ENCODE measurements at regions not wholly inside any gene's neighbourhood (a gene's known extent, or its start where the extent isn't known, plus 50 kb on each side); places are given as distances from the start of the nearest gene placed in this dataset.

DNA sequence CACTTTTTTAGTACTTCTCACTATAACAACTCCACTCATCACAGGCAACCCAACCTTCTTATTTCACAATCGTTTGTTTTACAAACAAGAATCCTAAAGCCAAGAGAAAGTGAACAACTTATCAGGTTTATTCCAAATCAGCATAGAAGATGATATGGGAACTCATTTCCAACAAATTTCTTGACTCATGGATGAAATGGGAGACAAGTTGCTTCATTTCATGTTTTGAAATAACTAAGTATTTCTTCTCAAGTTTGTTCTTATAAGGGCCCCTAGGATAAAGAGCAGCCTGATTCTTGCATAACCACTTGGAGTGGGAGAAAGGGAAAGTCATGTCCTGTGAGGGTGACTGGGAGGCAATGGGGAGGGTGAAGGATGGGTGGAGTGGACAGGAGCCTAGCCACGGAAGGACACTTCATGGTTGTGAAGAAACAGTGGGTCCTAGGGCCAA is 168.3 kb downstream of the DUSP6 start:
- intact Hi-C loops (cut with DNase I; ENCODE audit: low total_unique reads), result no loop called here
- Histone ChIP-seq H3K27ac (no peak overlapping the region), H3K9me3 (no peaks in the 10 kb centered on the region), H3K4me3 (no peak overlapping the region), H3K36me3 (no peaks in the 10 kb centered on the region), H3K27me3 (no peaks in the 10 kb centered on the region), H3K4me1 (no peaks in the 10 kb centered on the region)
- no peak for TF ChIP-seq POLR2A (IDR thresholded peaks at IDR 0.05)
- TF ChIP-seq, protein P1, sequence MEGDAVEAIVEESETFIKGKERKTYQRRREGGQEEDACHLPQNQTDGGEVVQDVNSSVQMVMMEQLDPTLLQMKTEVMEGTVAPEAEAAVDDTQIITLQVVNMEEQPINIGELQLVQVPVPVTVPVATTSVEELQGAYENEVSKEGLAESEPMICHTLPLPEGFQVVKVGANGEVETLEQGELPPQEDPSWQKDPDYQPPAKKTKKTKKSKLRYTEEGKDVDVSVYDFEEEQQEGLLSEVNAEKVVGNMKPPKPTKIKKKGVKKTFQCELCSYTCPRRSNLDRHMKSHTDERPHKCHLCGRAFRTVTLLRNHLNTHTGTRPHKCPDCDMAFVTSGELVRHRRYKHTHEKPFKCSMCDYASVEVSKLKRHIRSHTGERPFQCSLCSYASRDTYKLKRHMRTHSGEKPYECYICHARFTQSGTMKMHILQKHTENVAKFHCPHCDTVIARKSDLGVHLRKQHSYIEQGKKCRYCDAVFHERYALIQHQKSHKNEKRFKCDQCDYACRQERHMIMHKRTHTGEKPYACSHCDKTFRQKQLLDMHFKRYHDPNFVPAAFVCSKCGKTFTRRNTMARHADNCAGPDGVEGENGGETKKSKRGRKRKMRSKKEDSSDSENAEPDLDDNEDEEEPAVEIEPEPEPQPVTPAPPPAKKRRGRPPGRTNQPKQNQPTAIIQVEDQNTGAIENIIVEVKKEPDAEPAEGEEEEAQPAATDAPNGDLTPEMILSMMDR (IDR thresholded peaks at IDR 0.05), result no peak
- DNase-seq, result peak; percentile 20 to 31

DNA sequence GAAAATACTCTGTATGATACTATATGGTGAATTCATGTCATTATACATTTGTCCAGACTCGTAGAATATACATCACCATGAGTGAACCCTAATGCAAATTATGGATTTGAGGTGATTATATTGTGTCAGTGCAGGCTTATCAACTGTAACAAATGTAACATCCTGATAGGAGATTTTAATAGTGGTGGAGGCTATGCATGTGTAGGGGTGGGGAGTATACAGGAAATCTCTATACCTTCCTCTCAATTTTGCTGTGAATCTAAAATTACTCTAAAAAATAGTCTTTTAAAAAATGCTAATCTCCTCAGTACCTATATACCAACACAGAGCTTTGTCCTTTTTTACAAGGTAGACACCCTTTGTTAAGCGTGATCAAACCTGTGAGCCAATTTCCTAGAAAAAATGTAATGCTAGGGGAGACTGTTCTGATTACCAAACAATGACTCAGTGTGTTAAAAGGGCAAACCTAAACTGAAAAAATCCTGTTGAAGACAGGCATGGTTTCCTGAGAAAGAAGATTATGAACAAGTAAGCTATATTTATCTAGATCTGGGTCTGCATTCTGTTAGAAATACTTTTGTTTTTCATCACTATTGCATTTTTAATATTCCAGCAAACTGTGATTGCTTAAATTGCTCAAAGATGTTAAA is 170.9 kb downstream of the DUSP6 start:
- Histone ChIP-seq H3K27ac (no peak overlapping the region), H3K9me3 (no peaks in the 10 kb centered on the region), H3K4me3 (no peak overlapping the region), H3K36me3 (no peaks in the 10 kb centered on the region), H3K4me1 (no peaks in the 10 kb centered on the region), H3K27me3 (no peaks in the 10 kb centered on the region)
- intact Hi-C loops (cut with DNase I; ENCODE audit: low total_unique reads), result no loop called here
- TF ChIP-seq, protein P1 (IDR thresholded peaks at IDR 0.05), result no peak
- TF ChIP-seq POLR2A (IDR thresholded peaks at IDR 0.05), result no peak
- no peak for DNase-seq

DNA sequence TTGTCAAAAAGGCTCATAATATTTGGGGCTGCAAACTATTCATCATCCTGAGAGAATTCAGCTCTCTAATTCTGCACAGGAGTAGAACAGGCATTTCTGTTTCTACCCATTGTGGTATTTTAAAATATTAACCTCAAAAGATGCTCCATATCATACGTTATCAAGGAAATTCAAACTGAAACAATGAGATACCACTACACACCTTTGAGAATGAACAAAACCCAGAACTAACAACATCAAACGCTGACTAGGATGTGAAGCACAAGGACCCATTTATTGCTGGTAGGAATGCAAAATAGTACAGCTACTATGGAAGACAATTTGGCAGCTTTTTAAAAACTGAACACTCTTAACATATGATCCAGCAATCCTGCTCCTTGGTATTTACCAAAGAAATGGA is 171.8 kb downstream of the DUSP6 start:
- intact Hi-C loops (cut with DNase I; ENCODE audit: low total_unique reads), result no loop called here
- TF ChIP-seq, protein P1 (IDR thresholded peaks at IDR 0.05), result no peak
- TF ChIP-seq POLR2A (IDR thresholded peaks at IDR 0.05), result no peak
- Histone ChIP-seq H3K4me1 (no peaks in the 10 kb centered on the region), H3K9me3 (no peaks in the 10 kb centered on the region), H3K27me3 (no peaks in the 10 kb centered on the region), H3K36me3 (no peaks in the 10 kb centered on the region), H3K4me3 (no peak overlapping the region), H3K27ac (no peak overlapping the region)
- no peak for DNase-seq

DNA sequence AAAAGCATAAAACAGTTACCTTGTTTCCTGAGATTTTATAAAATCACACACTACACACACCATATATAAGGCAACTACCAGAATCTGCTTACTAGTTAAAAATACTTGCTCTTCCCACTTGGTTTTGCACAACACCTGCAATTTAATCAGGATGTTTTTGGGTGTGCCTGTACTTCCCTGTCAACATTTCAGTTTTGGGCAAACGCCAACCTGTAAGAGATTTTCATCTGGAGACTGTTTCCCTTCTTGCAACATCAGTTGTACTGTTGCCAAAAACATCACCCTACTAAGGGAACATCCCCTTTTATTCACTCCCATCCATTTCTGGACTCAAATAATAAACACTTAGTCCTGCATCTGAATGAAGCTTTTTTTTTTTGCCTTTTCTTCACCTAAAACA is 172.3 kb downstream of the DUSP6 start:
- DNase-seq, result peak in 1 of 2 donors; percentile 71
- intact Hi-C loops (cut with DNase I; ENCODE audit: low total_unique reads), result no loop called here
- no peaks in the 10 kb centered on the region for H3K27me3 ChIP-seq
- H3K4me3 ChIP-seq, result no peak overlapping the region
- H3K9me3 ChIP-seq, result no peaks in the 10 kb centered on the region
- no peak overlapping the region for H3K27ac ChIP-seq
- TF ChIP-seq, protein P1 (IDR thresholded peaks at IDR 0.05), result no peak
- no peaks in the 10 kb centered on the region for H3K36me3 ChIP-seq
- no peaks in the 10 kb centered on the region for H3K4me1 ChIP-seq

DNA sequence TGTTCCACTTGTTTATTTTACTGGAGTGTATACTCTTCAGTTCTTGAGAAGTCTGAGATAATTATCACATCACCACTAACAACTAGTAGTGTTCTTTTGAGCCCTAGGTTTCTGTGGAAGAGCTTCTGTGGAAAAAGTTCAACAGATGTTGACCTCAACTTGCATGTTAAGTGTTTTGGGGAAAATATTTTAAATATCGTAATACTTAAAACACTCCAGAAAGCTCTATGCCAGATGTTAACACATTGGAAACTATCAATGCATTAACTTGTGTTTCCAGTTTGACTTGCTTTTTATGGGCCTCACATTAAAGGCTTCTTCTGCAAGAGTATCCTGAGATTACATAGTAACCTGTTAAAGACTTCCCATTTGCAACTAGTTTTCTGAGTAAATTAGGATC is 173.1 kb downstream of the DUSP6 start:
- intact Hi-C loops (cut with DNase I; ENCODE audit: low total_unique reads), result no loop called here
- TF ChIP-seq POLR2A (IDR thresholded peaks at IDR 0.05), result no peak
- TF ChIP-seq, protein P1 (IDR thresholded peaks at IDR 0.05), result no peak
- no peaks in the 10 kb centered on the region for H3K4me1 ChIP-seq

More for the DNA sequence above, 173.1 kb downstream of the DUSP6 start:
- Histone ChIP-seq H3K4me3 (no peak overlapping the region), H3K36me3 (no peaks in the 10 kb centered on the region), H3K27me3 (no peaks in the 10 kb centered on the region), H3K27ac (no peak overlapping the region), H3K9me3 (no peaks in the 10 kb centered on the region)
- DNase-seq, result no peak
